RWPE1 (cell line): ENCODE measurements at regions not wholly inside any gene's neighbourhood (a gene's known extent, or its start where the extent isn't known, plus 50 kb on each side); places are given as distances from the start of the nearest gene placed in this dataset.
A peak's percentile ranks its signal among the peaks of the same experiment; 100 is the strongest.
"Not testable (repeated sequence)": the region's sequence is repeated elsewhere in the genome, so short reads cannot be mapped to it uniquely, and the experiment has no call there.

Experiments used
- CTCF ChIA-PET: fragments of 350-600 bp; sonication (Branson Sonifier 250); formaldehyde crosslinking; extraction: SDS; loops from one replicate; lab custom pipeline; 2021; lab: Yijun Ruan, JAX
- POLR2A ChIA-PET: fragments of 400-600 bp; formaldehyde crosslinking; extraction: SDS; loops from one replicate; lab custom pipeline; 2020; ENCODE audit warnings: antibody characterized with exemption; ENCODE audit not compliant: low non-redundant PET; lab: Yijun Ruan, JAX
- DNase-seq: peaks from one replicate; pipeline ENCODE4 v3.0.0; 2012; ENCODE audit warnings: low spot score
- H3K27ac ChIP-seq: fragments of 450-650 bp; 2 replicates; pipeline ENCODE4 v1.5.1; 2017
- CTCF ChIP-seq: fragments of 450-650 bp; conservative IDR thresholded peaks from 2 replicates; pipeline ENCODE4 v1.5.1; 2017; ENCODE audit warnings: low read depth, mild to moderate bottlenecking

GRCh38 chr3:189375532-189375931 is 203.8 kb downstream of the TPRG1 start:
- ChIA-PET CTCF (interaction anchor here (0.5 kb wide), 1 partner anchor 1635 kb away, joined by 4 read pairs; no protein-coding TSS in a partner anchor), POLR2A (no interaction called here)
- DNase-seq: no peak
- TF ChIP-seq CTCF: no peak
- no peak overlapping the region for H3K27ac ChIP-seq

- CTCF ChIA-PET: interaction anchor here (0.7 to 0.8 kb wide), 2 partner anchors 111 to 229 kb away, joined by 3 to 4 read pairs; no protein-coding TSS in a partner anchor
- H3K27ac ChIP-seq: no peak overlapping the region
- no peak for TF ChIP-seq CTCF
- DNase-seq: no peak
- POLR2A ChIA-PET: no interaction called here
These were observed 211.9 kb downstream of the TPRG1 start for GRCh38 chr3:189383630-189384029.

- CTCF ChIA-PET: interaction anchor here (0.6 kb wide), 1 partner anchor 35 kb away, joined by 5 read pairs; no protein-coding TSS in a partner anchor
- DNase-seq, H3K27ac ChIP-seq, POLR2A ChIA-PET: not testable (repeated sequence)
These were observed 214.1 kb downstream of the TPRG1 start for GRCh38 chr3:189385880-189386279.

GRCh38 chr3:189386739-189387138 is 215.0 kb downstream of the TPRG1 start:
- ChIA-PET POLR2A (no interaction called here), CTCF (no interaction called here)

GRCh38 chr3:189389346-189389745 is 217.6 kb downstream of the TPRG1 start:
- TF ChIP-seq CTCF: no peak
- ChIA-PET POLR2A (no interaction called here), CTCF (interaction anchor here (0.6 kb wide), 2 partner anchors 172 to 418 kb away, joined by 3 read pairs; no protein-coding TSS in a partner anchor)

More at GRCh38 chr3:189386739-189387138, 215.0 kb downstream of the TPRG1 start:
- H3K27ac ChIP-seq: no peak overlapping the region
- no peak for DNase-seq
- TF ChIP-seq CTCF: no peak

GRCh38 chr3:189393598-189393997 is 221.8 kb downstream of the TPRG1 start:
- POLR2A ChIA-PET: no interaction called here
- peak overlapping the region; percentile 100 for H3K27ac ChIP-seq

More at GRCh38 chr3:189389346-189389745, 217.6 kb downstream of the TPRG1 start:
- DNase-seq: peak; percentile 3
- no peak overlapping the region for H3K27ac ChIP-seq

More at GRCh38 chr3:189393598-189393997, 221.8 kb downstream of the TPRG1 start:
- CTCF ChIA-PET: interaction anchor here (0.6 kb wide), 1 partner anchor 591 kb away, joined by 3 read pairs; no protein-coding TSS in a partner anchor
- peak; percentile 54 for DNase-seq
- no peak for TF ChIP-seq CTCF
